ENCODE measurements at regions not wholly inside any gene's neighbourhood (a gene's known extent, or its start where the extent isn't known, plus 50 kb on each side); places are given as distances from the start of the nearest gene placed in this dataset.

GRCh38 chr17:77526728-77527350 is 386.1 kb downstream of the SEC14L1 start:
- no peaks in the 10 kb centered on the region for H4K20me1 ChIP-seq (replicated peaks; ENCODE audit: control insufficient read depth, insufficient read depth, low read length)
- DNase-seq (ENCODE audit: extremely low read depth in 1 of 4, low spot score in 3 of 4): no peak
- no peak overlapping the region for H3K4me2 ChIP-seq (ENCODE audit: insufficient read depth, low read length)
- 15% methylated on average over 17 of the region's 17 CpGs for WGBS (ENCODE audit: insufficient coverage, low coverage, missing lambda C conversion rate)
- FAIRE-seq: no peak
- ChIA-PET POLR2A (no interaction called here), CTCF (ENCODE audit: low intra/inter-chr PET ratio) (no interaction called here)
- H2AFZ ChIP-seq (ENCODE audit: low read depth, low read length): peak overlapping the region; percentile 49
- in situ Hi-C loops (cut with MboI) (no loop called here), intact Hi-C loops (cut with micrococcal nuclease) (no loop called here)
- TF ChIP-seq ZSCAN29 (IDR thresholded peaks at IDR 0.05) (no peak), YY1 (IDR thresholded peaks at IDR 0.05; ENCODE audit: borderline replicate concordance in 1 of 3, control insufficient read depth in 1 of 3, extremely low read depth in 1 of 3, insufficient read depth in 3 of 3, insufficient read length in 1 of 3, insufficient replicate concordance in 2 of 3, low read depth in 1 of 3, low read length in 2 of 3) (peak; percentile 33 to 88 (median 63)), ZNF507 (tag; conservative IDR thresholded peaks at IDR 0.05) (no peak), KAT8 (IDR thresholded peaks at IDR 0.05; ENCODE audit: low read depth) (peak; percentile 66; the same call in 1 of the 2 replicates), TEAD4 (IDR thresholded peaks at IDR 0.05; ENCODE audit: low read length) (peak; percentile 43; the same call in 1 of the 2 replicates), TEAD4 (CRISPR knock-in tag; IDR thresholded peaks at IDR 0.05; ENCODE audit: borderline replicate concordance) (no peak)
- no peaks in the 10 kb centered on the region for H3K79me2 ChIP-seq (ENCODE audit: control insufficient read depth, insufficient read depth, low read length)
- H3K4me3 ChIP-seq: no peak overlapping the region
- no peaks in the 10 kb centered on the region for H3K9me1 ChIP-seq (ENCODE audit: control insufficient read depth, insufficient read depth, low read length)
- no peak overlapping the region for H3K27ac ChIP-seq (ENCODE audit: extremely low read depth, low read depth, low read length)
- H3K9ac ChIP-seq (ENCODE audit: insufficient read depth in 1 of 2, low read depth in 2 of 2, low read length in 2 of 2): no peak overlapping the region
- H3K4me1 ChIP-seq (replicated peaks in 1 of 2; ENCODE audit: control insufficient read depth in 2 of 2, insufficient read depth in 2 of 2, low read length in 2 of 2): peaks cover 0 to 9% of the 10 kb centered on the region in 2 experiments; a peak in 1 of 5 replicates
- no peaks in the 10 kb centered on the region; the same call in 1 of the 2 replicates for H3K9me3 ChIP-seq (replicated peaks; ENCODE audit: control insufficient read depth, insufficient read depth, low read depth, low read length)
- no TSS peak for BruUV-seq (replicated peaks)
- no peaks in the 10 kb centered on the region for H3K36me3 ChIP-seq (ENCODE audit: control insufficient read depth, insufficient read depth, low read length)
- ATAC-seq: no peak
- H3K27me3 ChIP-seq (ENCODE audit: control insufficient read depth in 2 of 2, insufficient read depth in 2 of 2, low read length in 2 of 2): peaks cover 15 to 43% of the 10 kb centered on the region in 2 experiments; a peak in 4 of 5 replicates
